ENCODE measurements at regions not wholly inside any gene's neighbourhood (a gene's known extent, or its start where the extent isn't known, plus 50 kb on each side); places are given as distances from the start of the nearest gene placed in this dataset.

- TF ChIP-seq POLR2AphosphoS2 (conservative IDR thresholded peaks at IDR 0.05; ENCODE audit: low read length) (no peak), BHLHE40 (IDR thresholded peaks at IDR 0.05; ENCODE audit: low read depth, low read length) (no peak), HEYL (CRISPR knock-in tag; IDR thresholded peaks at IDR 0.05) (no peak), KDM5A (IDR thresholded peaks at IDR 0.05) (no peak), FOXS1 (CRISPR knock-in tag; IDR thresholded peaks at IDR 0.05) (no peak), USF2 (IDR thresholded peaks at IDR 0.05) (no peak), HMGXB4 (CRISPR knock-in tag; IDR thresholded peaks at IDR 0.05; ENCODE audit: borderline replicate concordance) (no peak), ATOH8 (CRISPR knock-in tag; IDR thresholded peaks at IDR 0.05; ENCODE audit: low read depth) (no peak), RCOR1 (IDR thresholded peaks at IDR 0.05; ENCODE audit: low read depth, low read length) (no peak), SREBF2 (IDR thresholded peaks at IDR 0.05) (no peak), NFE2L2 (conservative IDR thresholded peaks at IDR 0.05; ENCODE audit: low read length) (no peak), MAX (IDR thresholded peaks at IDR 0.05) (no peak), MYC (IDR thresholded peaks at IDR 0.05; ENCODE audit: borderline replicate concordance, low read length) (no peak)
- no peak overlapping the region for H3K4me2 ChIP-seq
- no peak overlapping the region for H3K4me3 ChIP-seq
- ChIA-PET POLR2A (no interaction called here), CTCF (interaction anchor here (0.5 to 1.0 kb wide), 2 partner anchors 48 to 856 kb away, joined by 3 read pairs; no protein-coding TSS in a partner anchor)
- DNase-seq (ENCODE audit: low read depth in 1 of 2, low spot score in 1 of 2) = no peak
- no peak for ATAC-seq
- H3K27ac ChIP-seq = no peak overlapping the region
- H3K4me1 ChIP-seq = no peaks in the 10 kb centered on the region
- H3K9me3 ChIP-seq = no peaks in the 10 kb centered on the region
- FAIRE-seq = no peak
- WGBS (ENCODE audit: missing lambda C conversion rate) = 21% methylated on average over 6 of the region's 6 CpGs
Measured at GRCh38 chr2:12151716-12152115, 405.3 kb downstream of the LPIN1 start.

- no peak for FAIRE-seq
- TF ChIP-seq CEBPB (IDR thresholded peaks at IDR 0.05) = no peak
- TF ChIP-seq HOXB5 (CRISPR knock-in tag; IDR thresholded peaks at IDR 0.05) = no peak
- no peak for TF ChIP-seq RCOR1 (IDR thresholded peaks at IDR 0.05; ENCODE audit: low read depth, low read length)
- TF ChIP-seq BCL3 (IDR thresholded peaks at IDR 0.05) = no peak
- TF ChIP-seq ZNF302 (CRISPR knock-in tag; IDR thresholded peaks at IDR 0.05) = no peak
- TF ChIP-seq EHMT2 (IDR thresholded peaks at IDR 0.05; ENCODE audit: low read depth) = no peak
- TF ChIP-seq TFCP2L1 (CRISPR knock-in tag; IDR thresholded peaks at IDR 0.05) = no peak
- no peak for TF ChIP-seq POLR2AphosphoS2 (conservative IDR thresholded peaks at IDR 0.05; ENCODE audit: low read length)
- TF ChIP-seq JUN (IDR thresholded peaks at IDR 0.05) = no peak
- TF ChIP-seq PHF8 (IDR thresholded peaks at IDR 0.05; ENCODE audit: borderline replicate concordance, low read depth) = no peak
- TF ChIP-seq RFX5 (IDR thresholded peaks at IDR 0.05) = no peak
- TF ChIP-seq ZC3H11A (IDR thresholded peaks at IDR 0.05) = no peak
- no peak for TF ChIP-seq TP53 (CRISPR knock-in tag; IDR thresholded peaks at IDR 0.05)
- TF ChIP-seq PBX3 (IDR thresholded peaks at IDR 0.05) = no peak
- TF ChIP-seq CTCF (IDR thresholded peaks at IDR 0.05) = no peak
Measured at GRCh38 chr2:12152888-12153287, 406.5 kb downstream of the LPIN1 start.

More at GRCh38 chr2:12152888-12153287, 406.5 kb downstream of the LPIN1 start:
- WGBS (ENCODE audit: missing lambda C conversion rate) = 18% methylated on average over 3 of the region's 3 CpGs
- ChIA-PET CTCF (no interaction called here), POLR2A (no interaction called here)
- DNase-seq (ENCODE audit: low read depth in 1 of 2, low spot score in 1 of 2) (no peak), ATAC-seq (no peak)
- Histone ChIP-seq H3K9me3 (no peaks in the 10 kb centered on the region), H3K4me2 (no peak overlapping the region), H3K4me1 (no peaks in the 10 kb centered on the region), H3K27ac (no peak overlapping the region), H3K4me3 (no peak overlapping the region)

Data from A549 (cell line).